Rectal smooth muscle tissue (tissue), 1 donor: ENCODE measurements at regions not wholly inside any gene's neighbourhood (a gene's known extent, or its start where the extent isn't known, plus 50 kb on each side); places are given as distances from the start of the nearest gene placed in this dataset.

Experiments
- H3K27ac ChIP-seq: one replicate; pipeline ENCODE4 v1.7.0; 2013; ENCODE audit warnings: low read depth, low read length, inconsistent platforms
- H3K27me3 ChIP-seq: one replicate; pipeline ENCODE4 v1.7.0; 2013; ENCODE audit warnings: low read length; ENCODE audit not compliant: control insufficient read depth, insufficient read depth
- H3K36me3 ChIP-seq: one replicate; pipeline ENCODE4 v1.7.0; 2013; ENCODE audit warnings: low read length; ENCODE audit not compliant: control insufficient read depth, insufficient read depth
- H3K4me1 ChIP-seq: one replicate; pipeline ENCODE4 v1.7.0; 2013; ENCODE audit warnings: low read length; ENCODE audit not compliant: control insufficient read depth, insufficient read depth
- H3K4me3 ChIP-seq: one replicate; pipeline ENCODE4 v1.7.0; 2013; ENCODE audit warnings: low read length
- H3K9ac ChIP-seq: one replicate; pipeline ENCODE4 v1.7.0; 2013; ENCODE audit warnings: low read length

DNA sequence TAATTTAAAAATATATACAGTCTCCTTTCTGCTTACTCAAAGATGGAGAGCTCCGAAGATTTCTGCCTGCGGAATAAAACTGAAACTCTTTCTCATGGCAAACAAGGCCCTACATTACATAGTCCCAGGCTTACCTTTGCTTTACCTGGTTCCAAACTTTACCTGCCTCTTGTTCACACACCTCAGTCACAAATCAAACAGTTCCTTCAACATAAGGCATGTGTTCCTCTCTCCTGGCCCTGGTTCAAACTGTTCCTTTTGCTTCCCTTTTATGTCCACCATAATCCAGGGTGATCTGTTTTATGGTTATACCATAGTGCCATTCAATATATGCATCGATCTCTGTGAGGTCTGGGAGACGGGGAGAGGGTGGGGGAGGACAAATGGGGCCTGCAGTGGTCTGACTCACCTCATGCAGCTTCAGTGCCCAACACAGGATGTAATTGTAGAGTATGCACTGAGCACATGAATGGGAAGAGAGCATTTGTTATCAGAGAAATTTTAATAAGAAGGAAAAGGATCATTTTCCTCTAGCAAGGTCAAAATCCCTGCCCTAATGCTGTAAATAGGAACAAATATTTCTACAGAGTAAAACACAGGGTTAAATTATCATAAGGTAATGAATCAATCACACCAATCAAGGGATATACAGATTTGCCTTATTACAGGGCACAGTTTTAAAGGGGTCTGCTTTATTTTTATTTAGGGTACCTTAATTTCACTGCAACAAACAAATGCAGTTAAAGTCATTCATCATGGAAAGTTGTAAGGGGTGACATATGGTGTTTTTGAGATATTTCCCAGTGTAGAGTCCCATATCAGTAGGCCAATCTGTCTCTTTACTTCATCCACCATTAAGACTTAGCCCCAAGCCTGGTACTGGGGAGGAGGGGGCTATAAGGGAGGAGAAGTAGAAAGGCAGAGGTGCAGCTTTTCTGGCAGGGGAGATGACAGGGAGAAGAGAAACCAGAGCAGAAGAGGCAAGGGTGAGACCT lies 88.8 kb upstream of the PDE1C start:
- Histone ChIP-seq H3K27me3 (no peaks in the 10 kb centered on the region), H3K9ac (no peak overlapping the region), H3K36me3 (no peaks in the 10 kb centered on the region), H3K27ac (no peak overlapping the region), H3K4me3 (no peak overlapping the region), H3K4me1 (no peaks in the 10 kb centered on the region)

DNA sequence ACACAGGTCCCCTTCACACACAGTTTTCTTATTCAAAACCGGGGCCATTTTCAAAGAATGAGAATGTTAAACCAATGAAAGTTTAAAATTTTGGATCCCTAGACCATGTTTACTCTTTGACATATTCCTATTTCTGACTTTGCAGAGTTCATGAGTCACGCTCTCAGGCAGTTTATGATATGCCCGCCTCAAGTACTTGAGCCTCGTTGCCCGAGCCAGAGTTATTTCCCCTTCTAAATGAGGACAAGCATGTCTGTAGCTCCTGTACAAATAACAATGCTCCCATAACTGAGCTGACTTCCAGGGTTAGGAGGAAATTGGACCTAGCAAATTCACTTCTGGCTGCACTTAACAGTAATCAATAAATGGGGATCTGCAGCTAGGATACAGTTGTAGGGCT lies 87.9 kb upstream of the PDE1C start:
- Histone ChIP-seq H3K36me3 (no peaks in the 10 kb centered on the region), H3K4me3 (no peak overlapping the region), H3K27me3 (no peaks in the 10 kb centered on the region), H3K4me1 (no peaks in the 10 kb centered on the region), H3K27ac (no peak overlapping the region), H3K9ac (no peak overlapping the region)

DNA sequence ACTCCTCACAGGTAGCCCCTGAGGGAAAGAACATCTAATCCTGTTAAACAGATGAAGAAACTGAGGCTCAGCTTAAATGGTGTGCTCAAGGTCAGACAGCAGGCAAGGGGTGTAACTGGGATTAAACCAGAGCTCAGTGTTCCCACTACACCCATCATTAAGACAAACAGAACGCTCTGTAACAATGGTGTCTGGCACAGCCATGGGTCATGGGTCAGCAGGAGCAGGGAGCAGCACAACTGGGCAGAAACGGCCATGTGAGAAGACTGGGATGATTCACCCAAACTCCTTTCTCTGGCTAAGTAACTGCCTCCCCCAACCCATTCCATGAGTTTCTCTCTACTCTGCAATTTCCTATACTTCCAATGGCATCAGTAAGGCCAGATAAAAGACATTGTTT lies 85.5 kb upstream of the PDE1C start:
- Histone ChIP-seq H3K4me1 (no peaks in the 10 kb centered on the region), H3K36me3 (no peaks in the 10 kb centered on the region), H3K4me3 (no peak overlapping the region), H3K27ac (no peak overlapping the region), H3K27me3 (no peaks in the 10 kb centered on the region), H3K9ac (no peak overlapping the region)

DNA sequence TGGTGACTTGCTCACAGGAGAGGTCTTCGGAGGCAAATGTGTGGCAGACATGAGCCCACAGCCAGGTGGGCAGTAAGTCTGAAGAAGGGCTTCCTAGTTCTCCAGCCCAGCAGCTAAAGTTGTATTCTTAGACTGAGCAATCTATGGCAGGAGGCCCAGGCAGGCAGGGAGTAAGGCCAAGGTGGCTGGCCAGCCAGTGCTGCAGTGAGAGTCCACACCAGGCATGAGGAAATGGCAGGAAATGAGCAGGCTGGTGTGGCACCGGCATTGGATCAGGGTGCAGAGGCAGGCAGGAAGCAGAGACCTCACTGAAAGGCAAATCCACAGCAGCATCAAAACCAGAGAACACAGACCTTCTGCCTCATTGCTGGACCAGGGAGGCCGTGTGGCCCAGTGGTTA lies 84.6 kb upstream of the PDE1C start:
- Histone ChIP-seq H3K4me1 (no peaks in the 10 kb centered on the region), H3K27ac (no peak overlapping the region), H3K4me3 (no peak overlapping the region), H3K27me3 (no peaks in the 10 kb centered on the region), H3K36me3 (no peaks in the 10 kb centered on the region), H3K9ac (no peak overlapping the region)

DNA sequence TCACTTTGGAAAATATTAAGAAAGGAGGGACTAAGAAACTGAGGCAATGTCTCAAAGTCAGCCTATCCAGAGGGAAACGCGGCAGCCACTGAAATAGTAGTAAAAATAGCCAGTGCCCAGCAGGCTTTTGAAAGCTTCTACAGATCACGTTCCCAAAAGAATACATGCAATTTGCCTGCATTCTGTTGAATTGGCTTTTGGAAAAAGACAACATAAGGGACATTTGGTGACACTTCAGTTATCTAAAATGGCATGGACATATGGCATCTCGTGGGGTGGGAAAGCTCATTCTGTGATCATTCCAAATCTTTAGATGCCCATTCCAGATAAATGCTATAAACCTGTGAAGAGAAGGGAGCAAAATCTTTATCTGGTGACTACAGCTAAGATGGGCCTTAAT lies 82.8 kb upstream of the PDE1C start:
- Histone ChIP-seq H3K4me3 (no peak overlapping the region), H3K27me3 (no peaks in the 10 kb centered on the region), H3K27ac (no peak overlapping the region), H3K36me3 (no peaks in the 10 kb centered on the region), H3K4me1 (no peaks in the 10 kb centered on the region), H3K9ac (no peak overlapping the region)

DNA sequence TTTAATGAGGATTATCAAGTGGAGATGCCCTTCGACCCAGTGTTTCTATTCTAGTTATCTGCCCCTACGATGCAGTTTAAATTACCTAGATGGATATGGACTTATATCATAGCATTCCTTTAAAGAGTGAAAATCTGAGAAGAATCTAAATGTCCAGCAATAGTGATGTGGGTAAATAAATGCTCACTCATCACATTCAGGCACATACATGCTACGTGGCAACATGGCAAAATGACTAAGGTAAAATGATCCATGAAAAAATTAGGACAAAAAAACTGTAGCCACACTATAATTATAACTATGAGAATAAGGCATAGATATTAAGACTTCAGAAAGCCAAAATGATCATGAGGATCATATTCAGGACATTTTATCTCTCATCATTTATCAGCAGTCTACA lies 82.4 kb upstream of the PDE1C start:
- H3K27me3 ChIP-seq: no peaks in the 10 kb centered on the region
- no peak overlapping the region for H3K27ac ChIP-seq
- H3K4me1 ChIP-seq: no peaks in the 10 kb centered on the region
- no peaks in the 10 kb centered on the region for H3K36me3 ChIP-seq
- H3K9ac ChIP-seq: no peak overlapping the region
- no peak overlapping the region for H3K4me3 ChIP-seq

DNA sequence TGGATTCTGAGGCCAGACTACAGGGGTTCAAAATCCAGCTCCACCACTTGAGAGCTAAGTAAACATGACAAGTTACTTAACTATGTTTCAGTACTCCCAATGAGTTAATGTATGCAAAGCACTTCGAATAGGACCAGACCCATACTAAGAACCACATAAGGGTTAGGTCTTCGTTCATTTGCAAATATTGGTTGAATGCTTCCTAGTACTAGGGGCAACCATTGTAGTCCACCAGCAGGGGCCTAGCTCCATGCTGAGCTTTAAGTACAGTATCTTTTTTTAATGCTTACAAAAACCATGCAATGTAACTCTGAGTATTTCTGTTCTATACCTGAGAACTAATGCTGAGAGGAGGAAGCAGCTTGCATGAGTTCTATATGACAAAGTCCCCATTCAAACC lies 80.4 kb upstream of the PDE1C start:
- Histone ChIP-seq H3K27ac (no peak overlapping the region), H3K4me3 (no peak overlapping the region), H3K9ac (no peak overlapping the region), H3K4me1 (no peaks in the 10 kb centered on the region), H3K27me3 (no peaks in the 10 kb centered on the region), H3K36me3 (no peaks in the 10 kb centered on the region)

DNA sequence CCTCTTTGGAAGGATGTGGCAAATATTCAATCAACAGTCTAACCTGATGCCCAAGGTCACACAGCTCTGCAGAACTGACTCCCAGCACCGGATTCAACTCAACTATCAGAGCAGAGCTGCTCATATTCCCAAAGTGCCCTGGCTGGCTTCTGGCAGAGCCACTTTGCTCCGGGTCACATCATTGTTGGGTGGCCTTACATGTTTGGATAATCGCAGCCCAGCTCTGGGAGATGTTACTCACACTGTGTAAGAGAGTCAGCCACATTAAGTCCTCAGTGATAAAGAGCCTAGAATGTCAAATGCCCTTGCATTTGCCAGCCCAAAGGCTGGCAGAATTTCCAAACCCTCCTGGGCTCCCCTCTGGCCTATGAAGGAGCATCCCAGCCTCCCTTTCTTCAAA lies 79.8 kb upstream of the PDE1C start:
- Histone ChIP-seq H3K27me3 (no peaks in the 10 kb centered on the region), H3K36me3 (no peaks in the 10 kb centered on the region), H3K27ac (no peak overlapping the region), H3K4me1 (no peaks in the 10 kb centered on the region), H3K4me3 (no peak overlapping the region), H3K9ac (no peak overlapping the region)

DNA sequence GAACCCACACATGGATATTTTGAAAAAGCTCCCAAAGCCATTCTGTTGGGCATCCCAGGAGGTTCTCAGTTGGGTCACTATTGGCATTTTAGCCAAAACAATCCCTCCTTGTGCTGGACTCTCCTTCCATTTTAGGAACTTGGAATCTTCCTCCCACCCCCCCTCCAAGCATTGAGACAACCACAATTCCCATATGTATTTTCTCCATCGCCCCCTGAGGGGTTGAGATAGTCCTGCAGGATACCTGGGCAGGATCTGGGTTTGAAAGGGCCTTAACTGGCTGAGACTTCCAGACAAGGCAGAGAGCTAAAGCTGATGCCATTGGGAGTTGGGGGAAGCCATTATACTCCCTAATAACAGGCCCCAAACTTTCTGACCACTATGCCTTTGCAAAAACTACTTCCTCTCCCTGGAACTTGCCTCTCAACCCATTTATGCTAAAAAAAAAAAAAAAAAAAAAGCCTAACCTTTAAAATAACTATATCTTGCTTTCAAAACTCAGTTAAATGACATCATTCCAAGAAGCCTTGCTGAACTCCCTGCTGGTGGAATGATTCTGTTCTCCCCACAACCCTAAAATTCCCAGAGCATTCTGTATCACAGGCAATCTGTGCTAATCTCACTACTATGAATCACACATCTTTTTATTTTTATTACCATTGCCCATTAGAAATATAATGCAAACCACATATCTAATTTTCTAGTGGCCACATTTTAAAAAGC lies 77.5 kb upstream of the PDE1C start:
- no peaks in the 10 kb centered on the region for H3K36me3 ChIP-seq
- no peak overlapping the region for H3K4me3 ChIP-seq
- H3K4me1 ChIP-seq: no peaks in the 10 kb centered on the region
- H3K9ac ChIP-seq: no peak overlapping the region
- no peak overlapping the region for H3K27ac ChIP-seq
- no peaks in the 10 kb centered on the region for H3K27me3 ChIP-seq

DNA sequence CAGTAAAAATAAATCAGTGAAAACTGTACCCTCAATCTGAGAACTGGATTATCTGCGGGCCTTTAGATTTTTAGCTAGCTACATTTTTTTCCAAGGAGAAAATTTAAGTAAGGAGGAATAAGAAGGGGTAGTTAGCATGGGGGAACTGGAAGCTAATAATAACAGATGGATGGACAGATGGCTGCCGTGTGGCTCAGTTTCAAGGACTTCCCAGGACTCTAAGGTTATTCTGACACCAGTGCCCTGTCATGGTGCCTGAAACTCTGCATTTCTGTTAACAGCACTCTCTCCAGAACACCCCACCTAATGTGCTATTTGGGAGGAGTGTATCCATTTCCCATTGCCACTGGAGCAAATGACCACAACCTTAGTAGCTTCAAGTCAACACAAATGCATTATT lies 75.7 kb upstream of the PDE1C start:
- Histone ChIP-seq H3K27ac (no peak overlapping the region), H3K4me3 (no peak overlapping the region), H3K36me3 (no peaks in the 10 kb centered on the region), H3K9ac (no peak overlapping the region), H3K4me1 (no peaks in the 10 kb centered on the region), H3K27me3 (no peaks in the 10 kb centered on the region)

DNA sequence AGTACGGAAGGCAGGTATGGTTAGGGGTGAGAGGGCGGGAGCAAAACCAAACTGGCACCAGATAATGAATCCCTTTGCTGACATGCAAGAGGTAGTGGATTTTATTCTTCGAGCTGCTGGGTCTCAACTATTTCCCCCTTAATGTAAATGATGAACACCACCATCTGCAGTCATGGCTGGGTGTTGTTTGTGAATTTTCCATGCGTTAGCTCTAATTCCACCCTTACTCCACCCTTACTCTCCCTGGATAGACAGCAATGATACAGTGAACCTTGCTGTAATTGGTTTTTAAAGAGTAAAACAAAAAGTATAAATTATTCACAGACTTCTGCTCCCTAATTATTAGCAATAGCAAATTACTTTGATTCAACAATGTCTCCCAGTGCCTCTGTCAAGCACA lies 74.5 kb upstream of the PDE1C start:
- H3K4me1 ChIP-seq: no peaks in the 10 kb centered on the region
- H3K27ac ChIP-seq: no peak overlapping the region
- H3K27me3 ChIP-seq: no peaks in the 10 kb centered on the region
- no peak overlapping the region for H3K9ac ChIP-seq
- no peak overlapping the region for H3K4me3 ChIP-seq
- H3K36me3 ChIP-seq: no peaks in the 10 kb centered on the region

DNA sequence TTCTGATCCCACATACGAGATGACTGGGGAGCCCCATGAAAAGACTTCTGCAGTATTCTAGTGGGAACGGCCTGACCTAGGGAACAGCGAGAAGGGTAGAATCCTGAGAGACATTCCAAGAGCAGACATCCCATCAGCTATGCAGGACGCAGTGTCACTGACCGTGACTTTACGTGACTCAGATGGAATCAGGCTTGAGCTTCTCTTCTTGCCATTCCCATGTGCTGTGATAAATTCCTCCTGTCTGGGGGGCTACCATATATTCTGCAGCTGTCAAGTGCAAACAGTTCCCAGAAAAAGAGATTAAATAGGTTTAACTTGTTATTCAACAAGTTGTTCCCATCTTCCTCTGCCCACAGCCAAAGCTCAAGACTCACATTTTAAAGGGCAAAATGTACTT lies 73.1 kb upstream of the PDE1C start:
- Histone ChIP-seq H3K4me1 (no peaks in the 10 kb centered on the region), H3K36me3 (no peaks in the 10 kb centered on the region), H3K27me3 (no peaks in the 10 kb centered on the region), H3K9ac (no peak overlapping the region), H3K4me3 (no peak overlapping the region), H3K27ac (no peak overlapping the region)

DNA sequence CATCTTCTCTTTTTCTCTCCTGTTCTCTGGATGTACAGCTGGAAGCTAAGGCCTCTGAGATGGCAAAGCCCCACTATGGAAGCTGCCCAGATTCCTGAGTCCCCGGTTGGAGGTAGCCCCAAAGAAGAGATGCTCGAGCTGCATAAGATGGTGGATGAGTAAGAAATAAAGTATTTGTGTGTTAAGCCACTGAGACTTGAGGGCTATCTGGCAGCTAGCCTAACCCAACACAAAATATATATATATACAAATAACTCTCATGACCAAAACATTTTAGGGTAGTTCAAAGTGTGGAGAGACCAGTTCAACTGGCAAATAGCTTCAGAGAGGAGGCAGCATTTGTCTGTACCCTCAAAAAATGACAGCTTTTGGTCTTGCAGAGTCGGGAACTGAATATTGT lies 72.4 kb upstream of the PDE1C start:
- Histone ChIP-seq H3K27ac (no peak overlapping the region), H3K36me3 (no peaks in the 10 kb centered on the region)

More for the DNA sequence above, 72.4 kb upstream of the PDE1C start:
- no peak overlapping the region for H3K4me3 ChIP-seq
- H3K4me1 ChIP-seq: no peaks in the 10 kb centered on the region
- H3K9ac ChIP-seq: no peak overlapping the region
- H3K27me3 ChIP-seq: no peaks in the 10 kb centered on the region
